ENCODE measurements at regions not wholly inside any gene's neighbourhood (a gene's known extent, or its start where the extent isn't known, plus 50 kb on each side); places are given as distances from the start of the nearest gene placed in this dataset.
"Not testable (repeated sequence)": the region's sequence is repeated elsewhere in the genome, so short reads cannot be mapped to it uniquely, and the experiment has no call there.

DNA sequence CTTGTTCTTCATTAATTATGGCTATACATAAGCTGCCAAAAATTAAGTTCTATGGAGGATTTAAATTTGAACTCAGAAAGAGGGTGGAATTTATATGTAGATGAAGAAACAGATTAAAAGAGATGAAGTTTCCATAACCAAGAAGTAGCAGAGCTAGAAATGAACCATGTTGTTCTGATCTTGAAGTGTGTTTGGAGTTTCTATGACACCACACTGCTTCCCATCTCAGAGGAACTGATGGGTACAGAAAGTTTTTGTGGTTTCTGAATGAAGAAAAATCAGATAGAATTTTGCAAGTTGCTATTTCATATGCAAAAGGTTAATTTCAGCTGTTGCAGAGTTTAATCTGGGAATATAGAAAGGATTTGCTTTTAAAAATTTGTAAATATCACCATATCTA lies 710.3 kb downstream of the PDCD6IP start:
- BruUV-seq (replicated peaks): no TSS peak
- TF ChIP-seq CTCF (IDR thresholded peaks at IDR 0.05) (no peak), TCF7L2 (IDR thresholded peaks at IDR 0.05; ENCODE audit: low read depth, low read length) (no peak), SIN3A (IDR thresholded peaks at IDR 0.05; ENCODE audit: borderline replicate concordance, insufficient read depth, low read depth, low read length) (no peak), POLR2AphosphoS5 (IDR thresholded peaks at IDR 0.05; ENCODE audit: low read depth, low read length) (no peak), REST (IDR thresholded peaks at IDR 0.05; ENCODE audit: insufficient read depth in 1 of 2, low read depth in 2 of 2, low read length in 1 of 2) (no peak)
- H3K36me3 ChIP-seq (ENCODE audit: control insufficient read depth, insufficient read depth, low read length): no peaks in the 10 kb centered on the region
- no peak for DNase-seq (ENCODE audit: low read depth, low spot score)
- no peaks in the 10 kb centered on the region for H3K4me1 ChIP-seq (ENCODE audit: control insufficient read depth, insufficient read depth, low read length)
- no peak for ATAC-seq
- no peak overlapping the region for H3K4me3 ChIP-seq (ENCODE audit: low read depth in 2 of 2, low read length in 2 of 2)
- H3K9me3 ChIP-seq (ENCODE audit: control insufficient read depth, insufficient read depth, low read depth, low read length): no peaks in the 10 kb centered on the region
- intact Hi-C loops (cut with micrococcal nuclease; ENCODE audit: unreplicated experiment) (no loop called here), in situ Hi-C loops (cut with HindIII; ENCODE audit: low pct_unique_long_range_greater_than_20kb, low sequenced_read_pairs) (no loop called here)
- no peaks in the 10 kb centered on the region for H3K27me3 ChIP-seq (ENCODE audit: control insufficient read depth, insufficient read depth, low read length)
- POLR2A ChIA-PET: no interaction called here
- CTCF ChIA-PET: no interaction called here
- no peak overlapping the region for H3K27ac ChIP-seq (ENCODE audit: low read length)

- Histone ChIP-seq H3K4me3 (ENCODE audit: low read depth in 2 of 2, low read length in 2 of 2) (no peak overlapping the region), H3K27me3 (ENCODE audit: control insufficient read depth, insufficient read depth, low read length) (no peaks in the 10 kb centered on the region), H3K9me3 (ENCODE audit: control insufficient read depth, insufficient read depth, low read depth, low read length) (no peaks in the 10 kb centered on the region), H3K4me1 (ENCODE audit: control insufficient read depth, insufficient read depth, low read length) (no peaks in the 10 kb centered on the region), H3K27ac (ENCODE audit: low read length) (no peak overlapping the region), H3K36me3 (ENCODE audit: control insufficient read depth, insufficient read depth, low read length) (no peaks in the 10 kb centered on the region)
- in situ Hi-C loops (cut with HindIII; ENCODE audit: low pct_unique_long_range_greater_than_20kb, low sequenced_read_pairs) (no loop called here), intact Hi-C loops (cut with micrococcal nuclease; ENCODE audit: unreplicated experiment) (no loop called here)
- DNase-seq (ENCODE audit: low read depth, low spot score) (no peak), ATAC-seq (no peak)
- ChIA-PET CTCF (no interaction called here), POLR2A (no interaction called here)
- no peak for TF ChIP-seq CTCF (IDR thresholded peaks at IDR 0.05)
- TF ChIP-seq REST (IDR thresholded peaks at IDR 0.05; ENCODE audit: insufficient read depth in 1 of 2, low read depth in 2 of 2, low read length in 1 of 2): no peak
- no peak for TF ChIP-seq POLR2AphosphoS5 (IDR thresholded peaks at IDR 0.05; ENCODE audit: low read depth, low read length)
- TF ChIP-seq SIN3A (IDR thresholded peaks at IDR 0.05; ENCODE audit: borderline replicate concordance, insufficient read depth, low read depth, low read length): no peak
- no peak for TF ChIP-seq TCF7L2 (IDR thresholded peaks at IDR 0.05; ENCODE audit: low read depth, low read length)
- no TSS peak for BruUV-seq (replicated peaks)
These were observed 713.5 kb downstream of the PDCD6IP start for GRCh38 chr3:34511891-34512290.

GRCh38 chr3:34519008-34519407 lies 720.6 kb downstream of the PDCD6IP start:
- BruUV-seq (replicated peaks); H3K27ac ChIP-seq (ENCODE audit: low read length); CTCF ChIA-PET; H3K9me3 ChIP-seq (ENCODE audit: control insufficient read depth, insufficient read depth, low read depth, low read length); DNase-seq (ENCODE audit: low read depth, low spot score); H3K4me1 ChIP-seq (ENCODE audit: control insufficient read depth, insufficient read depth, low read length); H3K36me3 ChIP-seq (ENCODE audit: control insufficient read depth, insufficient read depth, low read length); in situ Hi-C loops (cut with HindIII; ENCODE audit: low pct_unique_long_range_greater_than_20kb, low sequenced_read_pairs); H3K4me3 ChIP-seq (ENCODE audit: low read depth in 2 of 2, low read length in 2 of 2); H3K27me3 ChIP-seq (ENCODE audit: control insufficient read depth, insufficient read depth, low read length); ATAC-seq; POLR2A ChIA-PET: not testable (repeated sequence)
- intact Hi-C loops (cut with micrococcal nuclease; ENCODE audit: unreplicated experiment): loop anchor here (5.0 kb wide), 1 partner anchor 442 kb away; no protein-coding TSS in a partner anchor
